ENCODE measurements at regions not wholly inside any gene's neighbourhood (a gene's known extent, or its start where the extent isn't known, plus 50 kb on each side); places are given as distances from the start of the nearest gene placed in this dataset.

- Histone ChIP-seq H3K4me3 (replicated peaks in 1 of 3; ENCODE audit: insufficient read depth in 1 of 3, low read depth in 2 of 3, low read length in 3 of 3) (no peak overlapping the region), H3K9me3 (ENCODE audit: low read length) (peaks cover 13% of the 10 kb centered on the region), H3K36me3 (replicated peaks in 1 of 2; ENCODE audit: control insufficient read depth in 1 of 2, insufficient read depth in 2 of 2, low read length in 2 of 2) (no peaks in the 10 kb centered on the region), H3K79me2 (ENCODE audit: insufficient read depth, low read length) (no peaks in the 10 kb centered on the region), H3K27ac (ENCODE audit: extremely low read length, insufficient read depth, low read length) (no peak overlapping the region), H3K9ac (ENCODE audit: insufficient read depth, low read depth, low read length) (no peak overlapping the region), H4K20me1 (ENCODE audit: insufficient read depth, low read length) (no peaks in the 10 kb centered on the region), H3K4me2 (ENCODE audit: low read depth, low read length) (no peak overlapping the region), H3K27me3 (ENCODE audit: control insufficient read depth in 1 of 2, insufficient read depth in 2 of 2, low read length in 2 of 2) (no peaks in the 10 kb centered on the region), H2AFZ (ENCODE audit: low read length) (no peak overlapping the region), H3K4me1 (ENCODE audit: insufficient read depth, low read length) (no peaks in the 10 kb centered on the region)
- in situ Hi-C loops (cut with HindIII; ENCODE audit: extremely low pct_ligation_motif_present, low pct_unique_long_range_greater_than_20kb): no loop called here
- intact Hi-C loops (cut with micrococcal nuclease; ENCODE audit: unreplicated experiment): no loop called here
- DNase-seq (ENCODE audit: low spot score) (no peak), ATAC-seq (no peak), FAIRE-seq (no peak)
- POLR2A ChIA-PET: no interaction called here
- 0% methylated on average over 1 of the region's 1 CpG for WGBS (ENCODE audit: low lambda C conversion rate)
- BruUV-seq (replicated peaks): no TSS peak
- CTCF ChIA-PET (ENCODE audit: low intra/inter-chr PET ratio, low total read pairs): no interaction called here
- TF ChIP-seq FOXO1 (CRISPR knock-in tag; IDR thresholded peaks at IDR 0.05) (no peak), ZFP36L1 (CRISPR knock-in tag; IDR thresholded peaks at IDR 0.05) (no peak), ZNF10 (CRISPR knock-in tag; IDR thresholded peaks at IDR 0.05; ENCODE audit: borderline replicate concordance, low read depth) (no peak), DDIT3 (CRISPR knock-in tag; IDR thresholded peaks at IDR 0.05) (no peak), ZNF451 (CRISPR knock-in tag; IDR thresholded peaks at IDR 0.05) (no peak), AKNA (CRISPR knock-in tag; IDR thresholded peaks at IDR 0.05; ENCODE audit: borderline replicate concordance) (no peak), RAD21 (CRISPR knock-in tag; IDR thresholded peaks at IDR 0.05) (no peak), ZNF782 (CRISPR knock-in tag; IDR thresholded peaks at IDR 0.05; ENCODE audit: borderline replicate concordance) (no peak), ZNF446 (CRISPR knock-in tag; IDR thresholded peaks at IDR 0.05) (no peak), ZNF205 (CRISPR knock-in tag; IDR thresholded peaks at IDR 0.05) (no peak)
- TF ChIP-seq, protein P1, sequence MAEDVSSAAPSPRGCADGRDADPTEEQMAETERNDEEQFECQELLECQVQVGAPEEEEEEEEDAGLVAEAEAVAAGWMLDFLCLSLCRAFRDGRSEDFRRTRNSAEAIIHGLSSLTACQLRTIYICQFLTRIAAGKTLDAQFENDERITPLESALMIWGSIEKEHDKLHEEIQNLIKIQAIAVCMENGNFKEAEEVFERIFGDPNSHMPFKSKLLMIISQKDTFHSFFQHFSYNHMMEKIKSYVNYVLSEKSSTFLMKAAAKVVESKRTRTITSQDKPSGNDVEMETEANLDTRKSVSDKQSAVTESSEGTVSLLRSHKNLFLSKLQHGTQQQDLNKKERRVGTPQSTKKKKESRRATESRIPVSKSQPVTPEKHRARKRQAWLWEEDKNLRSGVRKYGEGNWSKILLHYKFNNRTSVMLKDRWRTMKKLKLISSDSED (CRISPR knock-in tag; IDR thresholded peaks at IDR 0.05): no peak
- TF ChIP-seq, protein P2, sequence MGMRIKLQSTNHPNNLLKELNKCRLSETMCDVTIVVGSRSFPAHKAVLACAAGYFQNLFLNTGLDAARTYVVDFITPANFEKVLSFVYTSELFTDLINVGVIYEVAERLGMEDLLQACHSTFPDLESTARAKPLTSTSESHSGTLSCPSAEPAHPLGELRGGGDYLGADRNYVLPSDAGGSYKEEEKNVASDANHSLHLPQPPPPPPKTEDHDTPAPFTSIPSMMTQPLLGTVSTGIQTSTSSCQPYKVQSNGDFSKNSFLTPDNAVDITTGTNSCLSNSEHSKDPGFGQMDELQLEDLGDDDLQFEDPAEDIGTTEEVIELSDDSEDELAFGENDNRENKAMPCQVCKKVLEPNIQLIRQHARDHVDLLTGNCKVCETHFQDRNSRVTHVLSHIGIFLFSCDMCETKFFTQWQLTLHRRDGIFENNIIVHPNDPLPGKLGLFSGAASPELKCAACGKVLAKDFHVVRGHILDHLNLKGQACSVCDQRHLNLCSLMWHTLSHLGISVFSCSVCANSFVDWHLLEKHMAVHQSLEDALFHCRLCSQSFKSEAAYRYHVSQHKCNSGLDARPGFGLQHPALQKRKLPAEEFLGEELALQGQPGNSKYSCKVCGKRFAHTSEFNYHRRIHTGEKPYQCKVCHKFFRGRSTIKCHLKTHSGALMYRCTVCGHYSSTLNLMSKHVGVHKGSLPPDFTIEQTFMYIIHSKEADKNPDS (CRISPR knock-in tag; IDR thresholded peaks at IDR 0.05): no peak
These were observed 209.1 kb upstream of the ANXA10 start for GRCh38 chr4:167883266-167883665.

Measured in HepG2 (cell line).